Mammary epithelial cell (primary cell): ENCODE measurements at regions not wholly inside any gene's neighbourhood (a gene's known extent, or its start where the extent isn't known, plus 50 kb on each side); places are given as distances from the start of the nearest gene placed in this dataset.

ENCODE experiments used
- CTCF ChIP-seq, 2 donors: IDR thresholded peaks in 1 of 2; conservative IDR thresholded peaks in 1 of 2; 2 replicates each; pipeline ENCODE4 v1.5.1; 2011 to 2012; ENCODE audit warnings: inconsistent platforms in 2 of 2, low read length in 2 of 2, mild to moderate bottlenecking in 2 of 2, control low read depth in 1 of 2, low read depth in 1 of 2; ENCODE audit not compliant: insufficient read depth in 1 of 2; ENCODE audit errors: extremely low read depth in 1 of 2
- EZH2 ChIP-seq: IDR thresholded peaks from 2 replicates; pipeline ENCODE4 v1.6.1; 2012; ENCODE audit warnings: low read length, inconsistent platforms, borderline replicate concordance

GRCh38 chr2:64792995-64793639 is 139.4 kb upstream of the SERTAD2 start:
- TF ChIP-seq CTCF (conservative IDR thresholded peaks at IDR 0.05 in 1 of 2, IDR thresholded peaks at IDR 0.05 in 1 of 2; ENCODE audit: extremely low read depth in 1 of 2, insufficient read depth in 1 of 2, low read depth in 1 of 2, low read length in 2 of 2), result no peak
- no peak for TF ChIP-seq EZH2
